ENCODE measurements at regions not wholly inside any gene's neighbourhood (a gene's known extent, or its start where the extent isn't known, plus 50 kb on each side); places are given as distances from the start of the nearest gene placed in this dataset.

GRCh38 chr9:116067566-116067965, 86.0 kb upstream of the PAPPA start:
- Histone ChIP-seq H3K4me2 (ENCODE audit: low read depth, low read length, poor library complexity, severe bottlenecking) (no peak overlapping the region), H3K36me3 (ENCODE audit: insufficient read depth, low read length) (no peaks in the 10 kb centered on the region), H4K20me1 (ENCODE audit: insufficient read depth, low read depth, low read length) (no peaks in the 10 kb centered on the region), H3K79me2 (ENCODE audit: low read length) (no peaks in the 10 kb centered on the region), H3K9me3 (ENCODE audit: low read length) (no peaks in the 10 kb centered on the region), H3K9me2 (replicated peaks; ENCODE audit: insufficient read depth, low read length) (no peaks in the 10 kb centered on the region), H2AFZ (ENCODE audit: low read length) (no peak overlapping the region), H3K27me3 (ENCODE audit: low read length) (no peaks in the 10 kb centered on the region), H3K9ac (ENCODE audit: low read length) (no peak overlapping the region), H3K27ac (ENCODE audit: low read length) (no peak overlapping the region), H3K4me3 (ENCODE audit: low read length) (no peak overlapping the region), H3K4me1 (ENCODE audit: low read length) (no peaks in the 10 kb centered on the region)
- no peak for DNase-seq

DNA sequence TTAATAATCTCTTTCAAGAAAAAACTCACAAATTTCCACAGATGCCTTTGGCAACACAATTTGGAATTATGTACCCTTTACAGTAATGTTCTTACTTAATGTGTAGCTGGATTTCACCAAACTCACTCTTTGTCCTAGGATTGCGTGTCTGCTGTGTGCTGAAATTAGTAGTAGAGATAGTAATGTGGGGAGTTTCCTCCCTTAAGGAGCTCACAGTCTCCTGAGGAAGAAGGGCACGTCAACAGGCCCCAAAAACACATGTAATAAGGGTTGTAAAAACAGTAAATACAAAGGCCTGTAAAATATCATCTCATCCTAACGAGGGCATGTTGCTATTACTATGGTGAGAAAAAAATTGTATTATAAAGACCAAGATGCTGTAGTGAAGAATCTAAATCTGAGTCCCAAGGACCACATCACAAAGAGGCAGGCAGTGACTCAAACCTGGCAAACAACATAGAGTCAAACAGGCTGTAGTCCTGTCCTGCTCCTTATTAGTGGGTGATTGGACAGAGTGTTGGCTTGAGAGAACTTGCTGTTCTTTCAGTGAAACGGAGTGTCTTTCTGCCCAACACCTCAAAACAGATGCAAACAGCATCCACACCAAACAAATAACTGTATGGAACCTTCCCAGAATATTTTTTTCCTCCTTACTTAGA, 83.2 kb upstream of the PAPPA start:
- Histone ChIP-seq H3K4me3 (ENCODE audit: low read length) (no peak overlapping the region), H3K27ac (ENCODE audit: low read length) (no peak overlapping the region)

GRCh38 chr9:116072046-116072445, 81.5 kb upstream of the PAPPA start:
- no peak overlapping the region for H3K9ac ChIP-seq (ENCODE audit: low read length)
- H3K27ac ChIP-seq (ENCODE audit: low read length), result no peak overlapping the region
- no peaks in the 10 kb centered on the region for H3K27me3 ChIP-seq (ENCODE audit: low read length)
- no peaks in the 10 kb centered on the region for H3K36me3 ChIP-seq (ENCODE audit: insufficient read depth, low read length)
- H3K4me2 ChIP-seq (ENCODE audit: low read depth, low read length, poor library complexity, severe bottlenecking), result no peak overlapping the region
- no peaks in the 10 kb centered on the region for H4K20me1 ChIP-seq (ENCODE audit: insufficient read depth, low read depth, low read length)
- H3K79me2 ChIP-seq (ENCODE audit: low read length), result no peaks in the 10 kb centered on the region
- no peaks in the 10 kb centered on the region for H3K9me2 ChIP-seq (replicated peaks; ENCODE audit: insufficient read depth, low read length)
- no peak overlapping the region for H2AFZ ChIP-seq (ENCODE audit: low read length)
- H3K4me1 ChIP-seq (ENCODE audit: low read length), result no peaks in the 10 kb centered on the region
- H3K4me3 ChIP-seq (ENCODE audit: low read length), result no peak overlapping the region
- DNase-seq, result no peak
- no peaks in the 10 kb centered on the region for H3K9me3 ChIP-seq (ENCODE audit: low read length)

More for the DNA sequence above, 83.2 kb upstream of the PAPPA start:
- no peak overlapping the region for H2AFZ ChIP-seq (ENCODE audit: low read length)
- DNase-seq, result no peak
- no peaks in the 10 kb centered on the region for H4K20me1 ChIP-seq (ENCODE audit: insufficient read depth, low read depth, low read length)
- H3K9ac ChIP-seq (ENCODE audit: low read length), result no peak overlapping the region
- H3K4me2 ChIP-seq (ENCODE audit: low read depth, low read length, poor library complexity, severe bottlenecking), result no peak overlapping the region
- no peaks in the 10 kb centered on the region for H3K27me3 ChIP-seq (ENCODE audit: low read length)
- no peaks in the 10 kb centered on the region for H3K9me2 ChIP-seq (replicated peaks; ENCODE audit: insufficient read depth, low read length)
- no peaks in the 10 kb centered on the region for H3K36me3 ChIP-seq (ENCODE audit: insufficient read depth, low read length)
- H3K4me1 ChIP-seq (ENCODE audit: low read length), result no peaks in the 10 kb centered on the region
- H3K9me3 ChIP-seq (ENCODE audit: low read length), result no peaks in the 10 kb centered on the region
- H3K79me2 ChIP-seq (ENCODE audit: low read length), result no peaks in the 10 kb centered on the region

DNA sequence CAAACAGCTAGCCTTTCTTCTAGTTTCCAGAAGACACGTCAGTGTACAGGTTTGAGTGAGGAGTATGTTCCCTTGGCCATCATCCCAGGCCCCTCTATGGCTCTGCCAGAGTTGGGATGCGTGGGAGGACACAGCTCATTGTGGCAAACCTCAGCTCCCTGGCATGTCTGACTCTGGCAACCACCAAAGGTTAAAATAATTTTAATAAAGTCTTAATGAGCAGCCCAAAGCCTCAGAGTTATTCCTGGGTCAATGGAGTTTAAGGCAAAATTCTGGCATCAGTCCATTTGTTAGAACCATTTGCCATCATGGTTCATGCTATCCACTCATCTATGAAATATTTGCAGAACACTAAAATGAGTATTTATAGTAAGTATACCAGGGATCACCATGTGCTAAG, 79.8 kb upstream of the PAPPA start:
- Histone ChIP-seq H3K4me1 (ENCODE audit: low read length) (no peaks in the 10 kb centered on the region), H2AFZ (ENCODE audit: low read length) (no peak overlapping the region), H3K27me3 (ENCODE audit: low read length) (no peaks in the 10 kb centered on the region), H3K79me2 (ENCODE audit: low read length) (no peaks in the 10 kb centered on the region), H4K20me1 (ENCODE audit: insufficient read depth, low read depth, low read length) (no peaks in the 10 kb centered on the region), H3K4me2 (ENCODE audit: low read depth, low read length, poor library complexity, severe bottlenecking) (no peak overlapping the region), H3K9me2 (replicated peaks; ENCODE audit: insufficient read depth, low read length) (no peaks in the 10 kb centered on the region), H3K4me3 (ENCODE audit: low read length) (no peak overlapping the region), H3K9ac (ENCODE audit: low read length) (no peak overlapping the region), H3K36me3 (ENCODE audit: insufficient read depth, low read length) (no peaks in the 10 kb centered on the region), H3K9me3 (ENCODE audit: low read length) (no peaks in the 10 kb centered on the region), H3K27ac (ENCODE audit: low read length) (no peak overlapping the region)
- no peak for DNase-seq

- Histone ChIP-seq H3K4me3 (ENCODE audit: low read length) (no peak overlapping the region), H3K79me2 (ENCODE audit: low read length) (no peaks in the 10 kb centered on the region), H4K20me1 (ENCODE audit: insufficient read depth, low read depth, low read length) (no peaks in the 10 kb centered on the region), H3K36me3 (ENCODE audit: insufficient read depth, low read length) (no peaks in the 10 kb centered on the region), H3K4me2 (ENCODE audit: low read depth, low read length, poor library complexity, severe bottlenecking) (no peak overlapping the region), H2AFZ (ENCODE audit: low read length) (no peak overlapping the region), H3K4me1 (ENCODE audit: low read length) (no peaks in the 10 kb centered on the region), H3K9me3 (ENCODE audit: low read length) (no peaks in the 10 kb centered on the region), H3K27me3 (ENCODE audit: low read length) (no peaks in the 10 kb centered on the region), H3K9me2 (replicated peaks; ENCODE audit: insufficient read depth, low read length) (no peaks in the 10 kb centered on the region), H3K27ac (ENCODE audit: low read length) (no peak overlapping the region), H3K9ac (ENCODE audit: low read length) (no peak overlapping the region)
- no peak for DNase-seq
Observed at GRCh38 chr9:116074658-116075057, 78.9 kb upstream of the PAPPA start.

GRCh38 chr9:116075191-116075590, 78.4 kb upstream of the PAPPA start:
- no peak overlapping the region for H3K9ac ChIP-seq (ENCODE audit: low read length)
- no peaks in the 10 kb centered on the region for H4K20me1 ChIP-seq (ENCODE audit: insufficient read depth, low read depth, low read length)
- H3K27ac ChIP-seq (ENCODE audit: low read length), result no peak overlapping the region
- DNase-seq, result no peak
- H2AFZ ChIP-seq (ENCODE audit: low read length), result no peak overlapping the region
- no peaks in the 10 kb centered on the region for H3K79me2 ChIP-seq (ENCODE audit: low read length)
- no peak overlapping the region for H3K4me3 ChIP-seq (ENCODE audit: low read length)
- no peaks in the 10 kb centered on the region for H3K9me2 ChIP-seq (replicated peaks; ENCODE audit: insufficient read depth, low read length)
- no peaks in the 10 kb centered on the region for H3K36me3 ChIP-seq (ENCODE audit: insufficient read depth, low read length)
- no peaks in the 10 kb centered on the region for H3K9me3 ChIP-seq (ENCODE audit: low read length)
- no peaks in the 10 kb centered on the region for H3K4me1 ChIP-seq (ENCODE audit: low read length)
- H3K4me2 ChIP-seq (ENCODE audit: low read depth, low read length, poor library complexity, severe bottlenecking), result no peak overlapping the region
- no peaks in the 10 kb centered on the region for H3K27me3 ChIP-seq (ENCODE audit: low read length)

GRCh38 chr9:116078640-116079039, 75.0 kb upstream of the PAPPA start:
- no peaks in the 10 kb centered on the region for H4K20me1 ChIP-seq (ENCODE audit: insufficient read depth, low read depth, low read length)
- no peaks in the 10 kb centered on the region for H3K4me1 ChIP-seq (ENCODE audit: low read length)
- H3K9ac ChIP-seq (ENCODE audit: low read length), result no peak overlapping the region
- no peak overlapping the region for H3K4me2 ChIP-seq (ENCODE audit: low read depth, low read length, poor library complexity, severe bottlenecking)
- no peaks in the 10 kb centered on the region for H3K9me3 ChIP-seq (ENCODE audit: low read length)
- no peaks in the 10 kb centered on the region for H3K79me2 ChIP-seq (ENCODE audit: low read length)
- H3K27me3 ChIP-seq (ENCODE audit: low read length), result no peaks in the 10 kb centered on the region
- H3K36me3 ChIP-seq (ENCODE audit: insufficient read depth, low read length), result no peaks in the 10 kb centered on the region
- no peak overlapping the region for H3K4me3 ChIP-seq (ENCODE audit: low read length)
- no peak overlapping the region for H2AFZ ChIP-seq (ENCODE audit: low read length)
- no peak for DNase-seq
- H3K27ac ChIP-seq (ENCODE audit: low read length), result no peak overlapping the region
- no peaks in the 10 kb centered on the region for H3K9me2 ChIP-seq (replicated peaks; ENCODE audit: insufficient read depth, low read length)

GRCh38 chr9:116080561-116080960, 73.0 kb upstream of the PAPPA start:
- Histone ChIP-seq H3K36me3 (ENCODE audit: insufficient read depth, low read length) (no peaks in the 10 kb centered on the region), H3K27me3 (ENCODE audit: low read length) (no peaks in the 10 kb centered on the region), H3K9me3 (ENCODE audit: low read length) (no peaks in the 10 kb centered on the region), H4K20me1 (ENCODE audit: insufficient read depth, low read depth, low read length) (no peaks in the 10 kb centered on the region), H3K9ac (ENCODE audit: low read length) (no peak overlapping the region), H3K79me2 (ENCODE audit: low read length) (no peaks in the 10 kb centered on the region), H3K27ac (ENCODE audit: low read length) (no peak overlapping the region), H3K9me2 (replicated peaks; ENCODE audit: insufficient read depth, low read length) (no peaks in the 10 kb centered on the region), H3K4me3 (ENCODE audit: low read length) (no peak overlapping the region), H3K4me2 (ENCODE audit: low read depth, low read length, poor library complexity, severe bottlenecking) (no peak overlapping the region), H2AFZ (ENCODE audit: low read length) (no peak overlapping the region), H3K4me1 (ENCODE audit: low read length) (no peaks in the 10 kb centered on the region)
- no peak for DNase-seq

Measured in Karpas-422 (cell line).